ENCODE measurements at regions not wholly inside any gene's neighbourhood (a gene's known extent, or its start where the extent isn't known, plus 50 kb on each side); places are given as distances from the start of the nearest gene placed in this dataset.
A peak's percentile ranks its signal among the peaks of the same experiment; 100 is the strongest.

DNA sequence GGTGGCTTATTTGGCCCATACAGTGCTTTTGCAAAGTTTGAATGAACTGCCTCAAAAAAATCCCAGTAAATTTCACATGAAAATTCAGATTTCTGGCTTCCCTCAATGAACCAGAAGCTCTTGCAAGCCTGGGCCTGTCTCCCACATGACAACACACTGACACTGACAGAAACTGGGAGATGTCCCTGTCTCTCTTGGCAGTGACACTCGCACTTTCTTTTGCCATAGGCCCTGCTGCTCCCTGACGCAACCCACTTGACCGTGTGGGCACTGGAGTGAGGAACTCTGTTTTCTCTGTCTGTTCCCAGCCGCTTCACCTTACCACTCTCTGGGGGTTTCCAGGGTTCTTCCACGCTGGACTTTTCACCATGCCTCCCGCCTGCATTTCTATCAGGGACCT, 524.5 kb downstream of the SHQ1 start:
- no peak for FAIRE-seq

DNA sequence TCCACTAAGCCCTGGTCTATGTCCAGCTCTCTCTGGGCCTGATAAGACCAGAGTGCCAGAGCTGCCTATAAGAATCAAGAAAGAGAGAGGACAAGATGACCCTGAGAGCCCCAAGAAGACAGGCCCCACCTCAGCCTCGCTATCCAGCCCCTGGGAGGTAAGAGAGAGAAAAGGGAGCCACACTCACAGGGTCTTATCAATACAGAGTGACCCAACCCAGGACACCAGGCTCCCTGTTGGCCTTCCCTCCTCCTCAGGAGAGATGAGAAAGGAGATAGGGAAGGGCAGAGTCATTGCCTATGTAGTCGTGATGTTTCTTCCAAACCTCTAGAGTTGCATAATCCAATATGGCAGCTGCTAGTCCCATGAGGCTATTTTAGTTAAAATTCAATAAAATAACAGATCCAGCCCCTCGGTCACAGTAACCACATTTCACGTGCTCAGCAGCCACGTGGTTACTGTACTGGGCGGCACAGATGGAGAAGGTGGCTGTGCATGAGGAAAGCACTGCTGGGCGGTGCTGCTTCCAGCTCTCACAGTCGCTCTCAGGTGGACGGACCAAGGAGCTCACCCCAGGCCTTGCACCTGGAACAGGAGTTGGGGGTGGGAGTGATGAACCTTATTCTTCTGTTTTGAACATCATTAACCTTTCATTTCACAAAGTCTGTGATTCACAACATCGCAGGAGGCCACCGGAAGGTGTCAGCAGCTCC, 525.8 kb downstream of the SHQ1 start:
- FAIRE-seq, result no peak
- DNase-seq (ENCODE audit: extremely low spot score, insufficient read length, low read depth), result no peak

More for the DNA sequence above, 524.5 kb downstream of the SHQ1 start:
- no peak for DNase-seq (ENCODE audit: extremely low spot score, insufficient read length, low read depth)

DNA sequence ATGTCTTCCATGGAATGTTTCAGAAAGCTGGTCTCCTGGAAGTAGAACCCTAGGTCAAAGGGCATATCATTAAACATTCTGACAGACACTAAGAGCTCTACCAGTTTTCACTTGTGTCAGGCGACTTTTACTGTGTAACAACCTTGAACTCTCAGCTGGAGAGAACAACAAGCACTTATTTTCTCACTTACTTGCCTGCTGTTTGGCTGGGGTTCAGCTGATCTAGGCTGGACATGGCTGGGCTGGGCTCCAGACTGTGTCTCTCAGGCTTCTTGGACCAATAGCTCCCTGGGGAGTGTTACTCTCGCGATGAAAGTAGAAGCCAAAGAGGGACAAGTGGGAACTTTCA, 527.3 kb downstream of the SHQ1 start:
- DNase-seq (ENCODE audit: extremely low spot score, insufficient read length, low read depth), result no peak
- no peak for FAIRE-seq

- DNase-seq (ENCODE audit: extremely low spot score, insufficient read length, low read depth), result no peak
- FAIRE-seq, result no peak
Observed at GRCh38 chr3:72320095-72320954, 527.9 kb downstream of the SHQ1 start.

- DNase-seq (ENCODE audit: extremely low spot score, insufficient read length, low read depth), result no peak
- FAIRE-seq, result no peak
Observed at GRCh38 chr3:72319194-72320094, 528.8 kb downstream of the SHQ1 start.

GRCh38 chr3:72318504-72319193, 529.6 kb downstream of the SHQ1 start:
- FAIRE-seq (no peak), DNase-seq (ENCODE audit: extremely low spot score, insufficient read length, low read depth) (no peak)

GRCh38 chr3:72317491-72317890, 530.8 kb downstream of the SHQ1 start:
- DNase-seq (ENCODE audit: extremely low spot score, insufficient read length, low read depth) (no peak), FAIRE-seq (no peak)

- DNase-seq (ENCODE audit: extremely low spot score, insufficient read length, low read depth), result no peak
- FAIRE-seq, result no peak
Observed at GRCh38 chr3:72316501-72317279, 531.6 kb downstream of the SHQ1 start.

DNA sequence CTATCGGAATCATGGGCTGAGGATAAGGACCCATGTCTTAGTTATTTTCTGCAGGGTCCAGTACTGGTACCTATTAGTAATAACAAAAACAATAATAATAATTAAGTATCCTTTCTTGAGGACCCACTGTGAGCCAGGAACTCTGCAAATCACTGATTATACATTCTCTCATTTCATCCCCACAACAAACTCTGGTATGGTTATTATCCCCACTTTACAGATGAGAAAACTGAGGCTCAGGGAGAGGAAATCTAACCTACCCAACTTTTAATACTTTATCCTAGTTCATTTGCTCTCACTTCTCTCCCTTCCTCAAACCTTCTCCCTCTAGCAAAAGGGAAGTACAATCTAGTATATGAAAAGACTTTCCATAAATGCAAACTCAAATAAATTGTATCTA, 528.4 kb upstream of the PROK2 start:
- FAIRE-seq, result no peak
- no peak for DNase-seq (ENCODE audit: extremely low spot score, insufficient read length, low read depth)

DNA sequence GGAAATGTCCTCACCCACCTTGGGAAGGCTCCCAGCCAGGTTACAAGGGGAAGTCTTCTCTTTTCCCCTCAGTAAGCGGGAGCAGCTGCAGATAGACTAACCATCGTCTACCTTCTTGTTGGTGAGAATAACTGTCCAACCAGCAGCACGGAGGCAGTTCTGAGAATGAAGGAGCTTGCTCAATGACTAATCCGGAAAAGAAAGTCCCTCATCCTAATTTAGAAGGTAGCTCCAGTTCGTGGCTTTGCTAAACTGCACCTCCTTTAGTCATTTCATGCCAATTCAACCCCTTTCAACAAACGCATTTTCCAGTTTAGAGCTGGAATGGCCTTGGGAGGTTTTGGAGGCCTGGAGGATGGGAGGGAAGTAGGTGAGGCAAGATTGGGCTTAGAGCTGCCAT, 527.4 kb upstream of the PROK2 start:
- FAIRE-seq (no peak), DNase-seq (ENCODE audit: extremely low spot score, insufficient read length, low read depth) (no peak)

GRCh38 chr3:72311425-72311824, 526.5 kb upstream of the PROK2 start:
- no peak for DNase-seq (ENCODE audit: extremely low spot score, insufficient read length, low read depth)
- no peak for FAIRE-seq

GRCh38 chr3:72310419-72311380, 525.8 kb upstream of the PROK2 start:
- FAIRE-seq (peak; percentile 94), DNase-seq (ENCODE audit: extremely low spot score, insufficient read length, low read depth) (peak; percentile 67)

GRCh38 chr3:72309661-72310418, 524.9 kb upstream of the PROK2 start:
- no peak for DNase-seq (ENCODE audit: extremely low spot score, insufficient read length, low read depth)
- FAIRE-seq, result no peak

DNA sequence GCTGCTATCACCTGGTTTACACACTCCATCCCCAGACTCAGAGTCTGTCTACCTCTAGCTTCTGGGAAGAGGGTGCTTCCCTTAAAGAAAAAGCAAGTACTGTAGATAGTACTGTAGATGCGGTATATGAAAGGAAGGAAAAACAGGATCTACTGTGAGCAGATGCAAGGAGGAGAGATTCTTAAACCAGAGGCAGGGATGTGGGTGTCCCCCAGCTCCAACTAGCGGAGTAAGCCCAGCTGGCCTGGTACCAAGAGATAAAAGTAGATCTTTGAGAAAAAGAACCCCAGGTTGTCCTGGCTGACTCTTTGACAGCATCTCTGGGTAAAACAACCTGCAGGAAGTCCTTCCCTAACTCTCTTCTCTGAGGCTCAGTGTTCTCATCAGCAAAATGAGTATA, 523.7 kb upstream of the PROK2 start:
- no peak for FAIRE-seq
- no peak for DNase-seq (ENCODE audit: extremely low spot score, insufficient read length, low read depth)

DNA sequence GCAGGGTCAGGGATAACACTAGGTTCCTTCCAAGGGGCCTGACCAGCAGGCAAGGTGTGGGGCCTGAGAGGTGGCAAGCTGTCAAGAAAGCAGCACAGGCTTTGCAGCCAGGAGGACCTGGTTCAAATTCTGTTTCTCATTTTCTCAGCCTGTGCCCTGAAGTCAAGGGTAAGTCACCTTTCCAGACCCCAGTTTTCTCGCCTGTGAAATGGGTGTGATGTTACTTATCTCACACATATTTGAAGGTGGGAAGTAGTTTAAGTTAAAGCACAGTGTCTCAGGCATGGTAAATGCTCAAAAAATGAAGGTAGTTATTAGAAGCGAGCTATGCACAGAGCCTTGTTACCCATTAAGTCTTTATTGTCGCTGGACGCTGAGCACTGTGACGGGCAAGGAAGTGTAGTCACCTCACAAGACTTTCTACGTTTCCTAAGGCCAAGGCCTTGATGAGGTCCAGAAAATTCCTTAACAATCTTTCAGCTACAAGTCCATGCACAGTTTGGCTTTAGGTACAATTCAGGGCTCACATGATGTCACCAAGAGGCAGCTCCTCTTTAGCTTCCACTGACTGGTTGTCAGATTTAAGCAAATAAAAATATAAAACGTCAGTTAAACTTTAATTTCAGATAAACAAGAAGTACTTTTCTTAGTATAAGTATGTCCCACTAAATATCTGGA, 522.6 kb upstream of the PROK2 start:
- no peak for DNase-seq (ENCODE audit: extremely low spot score, insufficient read length, low read depth)

GRCh38 chr3:72306800-72307341, 521.9 kb upstream of the PROK2 start:
- FAIRE-seq, result no peak
- DNase-seq (ENCODE audit: extremely low spot score, insufficient read length, low read depth), result no peak

More for the DNA sequence above, 522.6 kb upstream of the PROK2 start:
- FAIRE-seq, result no peak

GRCh38 chr3:72303926-72304325, 519.0 kb upstream of the PROK2 start:
- no peak for FAIRE-seq
- DNase-seq (ENCODE audit: extremely low spot score, insufficient read length, low read depth), result no peak

Measured in GM18507 (cell line).